HG03442 (cell line): ENCODE measurements at regions not wholly inside any gene's neighbourhood (a gene's known extent, or its start where the extent isn't known, plus 50 kb on each side); places are given as distances from the start of the nearest gene placed in this dataset.

Source experiments
- ATAC-seq: cut with Tn5 transposase; IDR thresholded peaks from one replicate; pipeline ENCODE4 v1.9.1; 2021; ENCODE audit warnings: mild to moderate bottlenecking, moderate library complexity; ENCODE audit not compliant: unreplicated experiment

GRCh38 chrX:39205467-39205866, 404.2 kb downstream of the MID1IP1 start:
- ATAC-seq = no peak

- ATAC-seq = no peak
Observed at GRCh38 chrX:39206399-39207145, 405.3 kb downstream of the MID1IP1 start.

- no peak for ATAC-seq
Observed at GRCh38 chrX:39211501-39211900, 410.2 kb downstream of the MID1IP1 start.

GRCh38 chrX:39212456-39212855, 411.2 kb downstream of the MID1IP1 start:
- no peak for ATAC-seq

GRCh38 chrX:39214387-39215126, 413.3 kb downstream of the MID1IP1 start:
- no peak for ATAC-seq

- no peak for ATAC-seq
Observed at GRCh38 chrX:39220952-39221351, 419.7 kb downstream of the MID1IP1 start.

- no peak for ATAC-seq
Observed at GRCh38 chrX:39222346-39223113, 421.3 kb downstream of the MID1IP1 start.

GRCh38 chrX:39226251-39226650, 425.0 kb downstream of the MID1IP1 start:
- no peak for ATAC-seq

- ATAC-seq = no peak
Observed at GRCh38 chrX:39227371-39227770, 426.1 kb downstream of the MID1IP1 start.

- ATAC-seq = no peak
Observed at GRCh38 chrX:39238006-39238405, 436.7 kb downstream of the MID1IP1 start.

- ATAC-seq = no peak
Observed at GRCh38 chrX:39242187-39242586, 440.9 kb downstream of the MID1IP1 start.

- ATAC-seq = no peak
Observed at GRCh38 chrX:39244147-39244546, 442.9 kb downstream of the MID1IP1 start.

GRCh38 chrX:39245024-39245423, 443.8 kb downstream of the MID1IP1 start:
- no peak for ATAC-seq

GRCh38 chrX:39247536-39247935, 446.3 kb downstream of the MID1IP1 start:
- ATAC-seq = no peak

GRCh38 chrX:39248330-39248729, 447.1 kb downstream of the MID1IP1 start:
- ATAC-seq = no peak

- ATAC-seq = no peak
Observed at GRCh38 chrX:39249999-39250398, 448.7 kb downstream of the MID1IP1 start.

GRCh38 chrX:39251995-39252394, 450.7 kb downstream of the MID1IP1 start:
- ATAC-seq = no peak

GRCh38 chrX:39253551-39253950, 452.3 kb downstream of the MID1IP1 start:
- ATAC-seq = no peak

- no peak for ATAC-seq
Observed at GRCh38 chrX:39258331-39258730, 457.1 kb downstream of the MID1IP1 start.

- no peak for ATAC-seq
Observed at GRCh38 chrX:39260965-39261364, 459.7 kb downstream of the MID1IP1 start.

GRCh38 chrX:39261446-39262147, 460.3 kb downstream of the MID1IP1 start:
- ATAC-seq = no peak
